KMS-11 (cell line): ENCODE measurements at regions not wholly inside any gene's neighbourhood (a gene's known extent, or its start where the extent isn't known, plus 50 kb on each side); places are given as distances from the start of the nearest gene placed in this dataset.

Experiments used
- H2AFZ ChIP-seq: fragments of 200-600 bp; sonication (generic); 2 replicates; pipeline ENCODE4 v1.6.1; 2016; ENCODE audit warnings: antibody characterized with exemption, mixed run types, low read depth
- H3K27ac ChIP-seq: fragments of 200-600 bp; sonication (generic); 2 replicates; pipeline ENCODE4 v1.6.1; 2016; ENCODE audit warnings: mild to moderate bottlenecking, mixed run types
- H3K27me3 ChIP-seq: fragments of 200-600 bp; sonication (generic); 2 replicates; pipeline ENCODE4 v1.6.1; 2017; ENCODE audit warnings: mild to moderate bottlenecking, low read depth, mixed run types, moderate library complexity; ENCODE audit not compliant: insufficient read depth
- H3K36me3 ChIP-seq: fragments of 200-600 bp; sonication (generic); 2 replicates; pipeline ENCODE4 v1.6.1; 2017; ENCODE audit warnings: mild to moderate bottlenecking, mixed run types; ENCODE audit not compliant: insufficient read depth
- H3K4me1 ChIP-seq: fragments of 200-600 bp; sonication (generic); 2 replicates; pipeline ENCODE4 v1.6.1; 2016; ENCODE audit warnings: mild to moderate bottlenecking, low read depth, mixed run types; ENCODE audit not compliant: poor library complexity, severe bottlenecking
- H3K4me2 ChIP-seq: fragments of 200-600 bp; sonication (generic); 2 replicates; pipeline ENCODE4 v1.7.0; 2016; ENCODE audit warnings: mild to moderate bottlenecking, mixed run types
- H3K4me3 ChIP-seq: fragments of 200-600 bp; sonication (generic); IDR thresholded peaks from 2 replicates; pipeline ENCODE4 v1.6.1; 2017; ENCODE audit warnings: low read depth, low read length, mixed read lengths; ENCODE audit not compliant: insufficient read depth
- H3K79me2 ChIP-seq: fragments of 200-600 bp; sonication (generic); 2 replicates; pipeline ENCODE4 v1.6.1; 2016; ENCODE audit warnings: low read depth, mixed run types; ENCODE audit not compliant: insufficient read depth
- H3K9ac ChIP-seq: fragments of 200-600 bp; sonication (generic); 2 replicates; pipeline ENCODE4 v1.6.1; 2016; ENCODE audit warnings: mild to moderate bottlenecking, mixed run types
- H4K20me1 ChIP-seq: fragments of 200-600 bp; sonication (generic); 2 replicates; pipeline ENCODE4 v1.6.1; 2016; ENCODE audit warnings: mild to moderate bottlenecking, mixed run types; ENCODE audit not compliant: insufficient read depth
- CTCF ChIP-seq: fragments of 200-600 bp; sonication (generic); conservative IDR thresholded peaks from 2 replicates; pipeline ENCODE4 v1.6.1; 2017; ENCODE audit warnings: low read depth, mild to moderate bottlenecking, antibody characterized with exemption, low read length, moderate library complexity, mixed read lengths

GRCh38 chr10:10941127-10941730 is 76.4 kb upstream of the CELF2 start:
- no peaks in the 10 kb centered on the region for H3K4me1 ChIP-seq
- TF ChIP-seq CTCF, result no peak
- H3K27ac ChIP-seq, result no peak overlapping the region
- no peak overlapping the region for H3K9ac ChIP-seq
- no peaks in the 10 kb centered on the region for H3K27me3 ChIP-seq
- no peak overlapping the region for H3K4me3 ChIP-seq
- no peaks in the 10 kb centered on the region for H3K79me2 ChIP-seq
- H3K4me2 ChIP-seq, result no peak overlapping the region
- no peaks in the 10 kb centered on the region for H4K20me1 ChIP-seq
- no peak overlapping the region for H2AFZ ChIP-seq
- H3K36me3 ChIP-seq, result no peaks in the 10 kb centered on the region

GRCh38 chr10:10942441-10942840 is 75.2 kb upstream of the CELF2 start:
- Histone ChIP-seq H3K27ac (no peak overlapping the region), H3K4me3 (no peak overlapping the region), H3K9ac (no peak overlapping the region), H3K79me2 (no peaks in the 10 kb centered on the region), H3K27me3 (no peaks in the 10 kb centered on the region), H3K4me1 (no peaks in the 10 kb centered on the region), H3K36me3 (no peaks in the 10 kb centered on the region), H2AFZ (no peak overlapping the region), H4K20me1 (no peaks in the 10 kb centered on the region), H3K4me2 (no peak overlapping the region)
- TF ChIP-seq CTCF, result no peak

- Histone ChIP-seq H3K36me3 (no peaks in the 10 kb centered on the region), H3K27me3 (no peaks in the 10 kb centered on the region), H3K79me2 (no peaks in the 10 kb centered on the region), H3K4me2 (no peak overlapping the region), H4K20me1 (no peaks in the 10 kb centered on the region), H3K4me1 (no peaks in the 10 kb centered on the region), H2AFZ (no peak overlapping the region), H3K4me3 (no peak overlapping the region), H3K9ac (no peak overlapping the region), H3K27ac (no peak overlapping the region)
- no peak for TF ChIP-seq CTCF
Measured at GRCh38 chr10:10946081-10946480, 71.6 kb upstream of the CELF2 start.

- H3K79me2 ChIP-seq, result no peaks in the 10 kb centered on the region
- H2AFZ ChIP-seq, result no peak overlapping the region
- H3K36me3 ChIP-seq, result no peaks in the 10 kb centered on the region
- H3K4me1 ChIP-seq, result no peaks in the 10 kb centered on the region
- H3K9ac ChIP-seq, result no peak overlapping the region
- no peaks in the 10 kb centered on the region for H4K20me1 ChIP-seq
- H3K27me3 ChIP-seq, result no peaks in the 10 kb centered on the region
- H3K4me3 ChIP-seq, result no peak overlapping the region
- no peak overlapping the region for H3K4me2 ChIP-seq
- H3K27ac ChIP-seq, result no peak overlapping the region
- no peak for TF ChIP-seq CTCF
Measured at GRCh38 chr10:10946801-10947200, 70.9 kb upstream of the CELF2 start.
